Neural crest cell (in vitro differentiated cells): ENCODE measurements at regions not wholly inside any gene's neighbourhood (a gene's known extent, or its start where the extent isn't known, plus 50 kb on each side); places are given as distances from the start of the nearest gene placed in this dataset.

Experiments
- DNase-seq: peaks from one replicate; pipeline ENCODE4 v3.0.0; 2021; ENCODE audit warnings: low read depth, mixed read lengths, low spot score
- H3K27ac Mint-ChIP-seq: one replicate; pipeline ENCODE4 v1.8.0; 2021; ENCODE audit warnings: mild to moderate bottlenecking, mixed read lengths; ENCODE audit not compliant: unreplicated experiment
- H3K27me3 Mint-ChIP-seq: 2 replicates; pipeline ENCODE4 v1.8.0; 2021; ENCODE audit warnings: low read depth, mild to moderate bottlenecking, mixed read lengths
- H3K36me3 Mint-ChIP-seq: 2 replicates; pipeline ENCODE4 v1.8.0; 2021; ENCODE audit warnings: low read depth, mild to moderate bottlenecking, mixed read lengths
- H3K4me1 Mint-ChIP-seq: 2 replicates; pipeline ENCODE4 v1.8.0; 2021; ENCODE audit warnings: mixed read lengths
- H3K4me3 Mint-ChIP-seq: one replicate; pipeline ENCODE4 v1.8.0; 2021; ENCODE audit warnings: mild to moderate bottlenecking, mixed read lengths
- H3K9me3 Mint-ChIP-seq: 2 replicates; pipeline ENCODE4 v1.8.0; 2021; ENCODE audit warnings: mixed read lengths
- TF ChIP-seq, protein P1 (sequence below): fragments of 200-600 bp; sonication (generic); conservative IDR thresholded peaks from 2 replicates; pipeline ENCODE4 v1.5.0; 2021; ENCODE audit warnings: antibody characterized with exemption, mild to moderate bottlenecking

DNA sequence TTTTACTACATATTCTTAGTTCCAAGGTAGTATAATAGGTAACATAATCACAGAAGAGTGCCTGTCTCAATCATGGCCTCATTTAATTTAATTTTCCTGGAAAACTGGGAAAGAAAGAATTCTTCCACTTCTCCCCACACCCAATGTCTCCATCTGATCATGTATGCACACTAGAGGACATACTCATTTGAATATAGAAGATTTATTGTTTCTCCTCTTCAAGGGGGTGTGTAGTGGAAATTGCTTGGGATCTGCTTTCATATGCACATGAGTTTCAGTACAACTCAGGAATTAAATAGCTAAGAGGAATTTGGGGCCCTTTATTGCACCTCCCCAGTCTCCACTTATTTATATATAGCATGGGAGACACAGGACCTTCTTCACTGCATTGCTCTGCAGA lies 285.1 kb downstream of the SH3GL2 start:
- TF ChIP-seq, protein P1, sequence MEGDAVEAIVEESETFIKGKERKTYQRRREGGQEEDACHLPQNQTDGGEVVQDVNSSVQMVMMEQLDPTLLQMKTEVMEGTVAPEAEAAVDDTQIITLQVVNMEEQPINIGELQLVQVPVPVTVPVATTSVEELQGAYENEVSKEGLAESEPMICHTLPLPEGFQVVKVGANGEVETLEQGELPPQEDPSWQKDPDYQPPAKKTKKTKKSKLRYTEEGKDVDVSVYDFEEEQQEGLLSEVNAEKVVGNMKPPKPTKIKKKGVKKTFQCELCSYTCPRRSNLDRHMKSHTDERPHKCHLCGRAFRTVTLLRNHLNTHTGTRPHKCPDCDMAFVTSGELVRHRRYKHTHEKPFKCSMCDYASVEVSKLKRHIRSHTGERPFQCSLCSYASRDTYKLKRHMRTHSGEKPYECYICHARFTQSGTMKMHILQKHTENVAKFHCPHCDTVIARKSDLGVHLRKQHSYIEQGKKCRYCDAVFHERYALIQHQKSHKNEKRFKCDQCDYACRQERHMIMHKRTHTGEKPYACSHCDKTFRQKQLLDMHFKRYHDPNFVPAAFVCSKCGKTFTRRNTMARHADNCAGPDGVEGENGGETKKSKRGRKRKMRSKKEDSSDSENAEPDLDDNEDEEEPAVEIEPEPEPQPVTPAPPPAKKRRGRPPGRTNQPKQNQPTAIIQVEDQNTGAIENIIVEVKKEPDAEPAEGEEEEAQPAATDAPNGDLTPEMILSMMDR: no peak
- no peaks in the 10 kb centered on the region for H3K36me3 Mint-ChIP-seq

GRCh38 chr9:17864951-17865350 lies 286.1 kb downstream of the SH3GL2 start:
- H3K9me3 Mint-ChIP-seq: peaks cover 2% of the 10 kb centered on the region
- DNase-seq: no peak
- no peak overlapping the region for H3K27ac Mint-ChIP-seq
- no peak overlapping the region for H3K4me3 Mint-ChIP-seq
- H3K36me3 Mint-ChIP-seq: no peaks in the 10 kb centered on the region
- H3K4me1 Mint-ChIP-seq: peaks cover 8% of the 10 kb centered on the region
- TF ChIP-seq, protein P1: no peak
- H3K27me3 Mint-ChIP-seq: no peaks in the 10 kb centered on the region

More for the DNA sequence above, 285.1 kb downstream of the SH3GL2 start:
- Mint-ChIP-seq H3K27me3 (no peaks in the 10 kb centered on the region), H3K4me3 (no peak overlapping the region), H3K9me3 (peaks cover 2% of the 10 kb centered on the region), H3K4me1 (peaks cover 8% of the 10 kb centered on the region), H3K27ac (no peak overlapping the region)
- no peak for DNase-seq

- Mint-ChIP-seq H3K36me3 (no peaks in the 10 kb centered on the region), H3K27ac (no peak overlapping the region), H3K9me3 (peaks cover 2% of the 10 kb centered on the region), H3K4me3 (no peak overlapping the region), H3K27me3 (no peaks in the 10 kb centered on the region), H3K4me1 (peaks cover 8% of the 10 kb centered on the region)
- TF ChIP-seq, protein P1: no peak
- DNase-seq: no peak
Measured at GRCh38 chr9:17865881-17866280, 287.0 kb downstream of the SH3GL2 start.

DNA sequence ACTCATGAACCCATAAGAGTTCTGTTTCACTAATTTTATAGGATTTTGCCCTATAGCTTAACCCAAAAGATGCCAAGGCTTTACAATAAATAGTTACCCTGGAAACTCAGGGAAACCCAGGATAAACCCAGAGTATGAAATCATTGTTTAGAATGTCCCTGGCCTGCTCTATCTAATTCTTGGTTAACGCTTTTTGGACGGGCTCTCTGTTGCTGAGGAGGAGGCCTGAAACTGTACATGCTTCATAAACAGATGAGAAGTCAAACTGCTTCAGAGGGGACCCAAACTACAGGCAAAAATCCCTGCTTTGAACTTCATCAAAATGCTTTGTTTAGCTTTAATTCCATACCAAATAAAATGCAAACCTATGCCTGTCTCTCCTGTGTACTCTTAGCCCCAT lies 291.9 kb downstream of the SH3GL2 start:
- TF ChIP-seq, protein P1: no peak
- DNase-seq: no peak
- Mint-ChIP-seq H3K27me3 (no peaks in the 10 kb centered on the region), H3K4me1 (no peaks in the 10 kb centered on the region), H3K9me3 (no peaks in the 10 kb centered on the region), H3K4me3 (no peak overlapping the region), H3K36me3 (no peaks in the 10 kb centered on the region), H3K27ac (no peak overlapping the region)

- Mint-ChIP-seq H3K36me3 (no peaks in the 10 kb centered on the region), H3K4me1 (no peaks in the 10 kb centered on the region), H3K27ac (no peak overlapping the region), H3K4me3 (no peak overlapping the region), H3K27me3 (no peaks in the 10 kb centered on the region), H3K9me3 (no peaks in the 10 kb centered on the region)
- TF ChIP-seq, protein P1: no peak
- no peak for DNase-seq
Measured at GRCh38 chr9:17871213-17871890, 292.5 kb downstream of the SH3GL2 start.
